Neural progenitor cell (in vitro differentiated cells): ENCODE measurements at regions not wholly inside any gene's neighbourhood (a gene's known extent, or its start where the extent isn't known, plus 50 kb on each side); places are given as distances from the start of the nearest gene placed in this dataset.

ENCODE experiments used
- DNase-seq: peaks from one replicate; pipeline ENCODE4 v3.0.0-alpha.2; 2016; ENCODE audit warnings: low spot score
- H2AFZ ChIP-seq: fragments of 200-600 bp; sonication (generic); replicated peaks from 2 replicates; pipeline ENCODE4 v1.6.1; 2016; ENCODE audit warnings: antibody characterized with exemption
- H3F3A ChIP-seq: fragments of 200-600 bp; sonication (generic); 2 replicates; pipeline ENCODE4 v1.6.1; 2016; ENCODE audit warnings: antibody characterized with exemption, low read depth
- H3K27ac ChIP-seq: fragments of 200-600 bp; sonication (generic); 2 replicates; pipeline ENCODE4 v1.5.1; 2016; ENCODE audit warnings: mild to moderate bottlenecking
- H3K27me3 ChIP-seq: fragments of 200-600 bp; sonication (generic); 2 replicates; pipeline ENCODE4 v1.6.1; 2016; ENCODE audit warnings: mild to moderate bottlenecking, moderate library complexity
- H3K36me3 ChIP-seq: fragments of 200-600 bp; sonication (generic); 2 replicates; pipeline ENCODE4 v1.5.1; 2016
- H3K4me1 ChIP-seq: fragments of 200-600 bp; sonication (generic); 2 replicates; pipeline ENCODE4 v1.6.1; 2016; ENCODE audit warnings: mixed run types
- H3K4me2 ChIP-seq: fragments of 200-600 bp; sonication (generic); 2 replicates; pipeline ENCODE4 v1.6.1; 2016
- H3K4me3 ChIP-seq: fragments of 200-600 bp; sonication (generic); 2 replicates; pipeline ENCODE4 v1.5.1; 2016
- H3K79me2 ChIP-seq: fragments of 200-600 bp; sonication (generic); 2 replicates; pipeline ENCODE4 v1.6.1; 2016; ENCODE audit warnings: low read depth
- H3K9ac ChIP-seq: fragments of 200-600 bp; sonication (generic); 2 replicates; pipeline ENCODE4 v1.6.1; 2016
- H3K9me3 ChIP-seq: fragments of 200-600 bp; sonication (generic); 2 replicates; pipeline ENCODE4 v1.5.1; 2016; ENCODE audit warnings: low read depth
- H4K20me1 ChIP-seq: fragments of 200-600 bp; sonication (generic); 2 replicates; pipeline ENCODE4 v1.6.1; 2016; ENCODE audit warnings: low read depth
- H3K27ac Mint-ChIP-seq: 3 replicates; pipeline ENCODE4 v1.8.0; 2021; ENCODE audit warnings: mixed read lengths
- H3K27me3 Mint-ChIP-seq: 2 replicates; pipeline ENCODE4 v1.8.0; 2022; ENCODE audit warnings: low read depth, mild to moderate bottlenecking, inconsistent platforms, moderate library complexity, mixed read lengths; ENCODE audit not compliant: insufficient read depth
- H3K36me3 Mint-ChIP-seq: 3 replicates; pipeline ENCODE4 v1.8.0; 2021; ENCODE audit warnings: mixed read lengths
- H3K4me1 Mint-ChIP-seq: 3 replicates; pipeline ENCODE4 v1.8.0; 2021; ENCODE audit warnings: mixed read lengths
- H3K4me3 Mint-ChIP-seq: 3 replicates; pipeline ENCODE4 v1.8.0; 2021; ENCODE audit warnings: mild to moderate bottlenecking, moderate library complexity, mixed read lengths
- H3K9me3 Mint-ChIP-seq: 3 replicates; pipeline ENCODE4 v1.8.0; 2020; ENCODE audit warnings: mixed read lengths
- EZH2 ChIP-seq: fragments of 200-600 bp; sonication (generic); IDR thresholded peaks from 2 replicates; pipeline ENCODE4 v1.6.1; 2017; ENCODE audit warnings: antibody characterized with exemption, mild to moderate bottlenecking, moderate library complexity
- EZH2phosphoT487 ChIP-seq: fragments of 200-600 bp; sonication (generic); IDR thresholded peaks from 2 replicates; pipeline ENCODE4 v1.6.1; 2017; ENCODE audit warnings: antibody characterized with exemption
- TF ChIP-seq, protein P1 (sequence below): fragments of 200-600 bp; sonication (generic); IDR thresholded peaks from 2 replicates; pipeline ENCODE4 v1.5.1; 2017; ENCODE audit warnings: antibody characterized with exemption, mild to moderate bottlenecking

DNA sequence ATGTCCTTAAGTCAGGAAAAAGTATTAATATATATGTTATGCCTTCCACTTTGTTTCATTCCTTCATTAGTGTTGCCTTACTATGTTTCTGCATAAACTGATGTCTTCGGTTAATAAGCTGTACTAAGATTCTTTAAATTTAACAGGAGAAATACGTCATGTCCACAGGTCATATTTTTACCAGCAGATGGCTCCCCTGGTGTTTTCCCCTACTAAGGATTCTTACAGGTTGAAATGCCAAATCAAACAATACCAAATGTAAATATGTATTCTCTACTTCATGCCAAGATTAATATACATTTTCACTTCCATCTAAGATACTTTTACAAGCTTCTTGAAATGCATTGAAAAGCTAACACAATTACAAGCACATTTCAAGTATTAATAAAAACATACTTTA, 1602.1 kb downstream of the SI start:
- no peaks in the 10 kb centered on the region for H3K9me3 Mint-ChIP-seq

GRCh38 chr3:163474766-163475165, 1603.5 kb downstream of the SI start:
- Histone ChIP-seq H3K4me1 (no peaks in the 10 kb centered on the region), H3K4me3 (no peak overlapping the region), H2AFZ (no peak overlapping the region), H3K36me3 (no peaks in the 10 kb centered on the region), H3K27ac (no peak overlapping the region), H3K4me2 (no peak overlapping the region), H3K79me2 (no peaks in the 10 kb centered on the region), H3F3A (no peaks in the 10 kb centered on the region), H3K27me3 (no peaks in the 10 kb centered on the region), H3K9ac (no peak overlapping the region), H4K20me1 (no peaks in the 10 kb centered on the region), H3K9me3 (no peaks in the 10 kb centered on the region)
- H3K9me3 Mint-ChIP-seq = no peaks in the 10 kb centered on the region
- no peak overlapping the region for H3K4me3 Mint-ChIP-seq
- no peak overlapping the region for H3K27ac Mint-ChIP-seq
- no peaks in the 10 kb centered on the region for H3K27me3 Mint-ChIP-seq
- DNase-seq = no peak
- H3K4me1 Mint-ChIP-seq = no peaks in the 10 kb centered on the region
- no peak for TF ChIP-seq EZH2
- TF ChIP-seq, protein P1, sequence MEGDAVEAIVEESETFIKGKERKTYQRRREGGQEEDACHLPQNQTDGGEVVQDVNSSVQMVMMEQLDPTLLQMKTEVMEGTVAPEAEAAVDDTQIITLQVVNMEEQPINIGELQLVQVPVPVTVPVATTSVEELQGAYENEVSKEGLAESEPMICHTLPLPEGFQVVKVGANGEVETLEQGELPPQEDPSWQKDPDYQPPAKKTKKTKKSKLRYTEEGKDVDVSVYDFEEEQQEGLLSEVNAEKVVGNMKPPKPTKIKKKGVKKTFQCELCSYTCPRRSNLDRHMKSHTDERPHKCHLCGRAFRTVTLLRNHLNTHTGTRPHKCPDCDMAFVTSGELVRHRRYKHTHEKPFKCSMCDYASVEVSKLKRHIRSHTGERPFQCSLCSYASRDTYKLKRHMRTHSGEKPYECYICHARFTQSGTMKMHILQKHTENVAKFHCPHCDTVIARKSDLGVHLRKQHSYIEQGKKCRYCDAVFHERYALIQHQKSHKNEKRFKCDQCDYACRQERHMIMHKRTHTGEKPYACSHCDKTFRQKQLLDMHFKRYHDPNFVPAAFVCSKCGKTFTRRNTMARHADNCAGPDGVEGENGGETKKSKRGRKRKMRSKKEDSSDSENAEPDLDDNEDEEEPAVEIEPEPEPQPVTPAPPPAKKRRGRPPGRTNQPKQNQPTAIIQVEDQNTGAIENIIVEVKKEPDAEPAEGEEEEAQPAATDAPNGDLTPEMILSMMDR = no peak
- TF ChIP-seq EZH2phosphoT487 = no peak
- H3K36me3 Mint-ChIP-seq = no peaks in the 10 kb centered on the region

More for the DNA sequence above, 1602.1 kb downstream of the SI start:
- Histone ChIP-seq H3F3A (no peaks in the 10 kb centered on the region), H3K9me3 (no peaks in the 10 kb centered on the region), H4K20me1 (no peaks in the 10 kb centered on the region), H3K4me1 (no peaks in the 10 kb centered on the region), H2AFZ (no peak overlapping the region), H3K4me3 (no peak overlapping the region), H3K36me3 (no peaks in the 10 kb centered on the region), H3K79me2 (no peaks in the 10 kb centered on the region), H3K27me3 (no peaks in the 10 kb centered on the region), H3K27ac (no peak overlapping the region), H3K9ac (no peak overlapping the region), H3K4me2 (no peak overlapping the region)
- Mint-ChIP-seq H3K27ac (no peak overlapping the region), H3K4me1 (no peaks in the 10 kb centered on the region), H3K36me3 (no peaks in the 10 kb centered on the region), H3K4me3 (no peak overlapping the region), H3K27me3 (no peaks in the 10 kb centered on the region)
- no peak for TF ChIP-seq EZH2
- no peak for TF ChIP-seq EZH2phosphoT487
- TF ChIP-seq, protein P1 = peak; percentile 24
- DNase-seq = no peak

- Histone ChIP-seq H3K79me2 (no peaks in the 10 kb centered on the region), H3K9ac (no peak overlapping the region), H3K4me2 (no peak overlapping the region), H3K27me3 (no peaks in the 10 kb centered on the region), H3F3A (no peaks in the 10 kb centered on the region), H3K27ac (no peak overlapping the region), H3K4me3 (no peak overlapping the region), H3K36me3 (no peaks in the 10 kb centered on the region), H3K4me1 (no peaks in the 10 kb centered on the region), H3K9me3 (no peaks in the 10 kb centered on the region), H4K20me1 (no peaks in the 10 kb centered on the region), H2AFZ (no peak overlapping the region)
- no peak overlapping the region for H3K4me3 Mint-ChIP-seq
- peaks cover 3% of the 10 kb centered on the region for H3K9me3 Mint-ChIP-seq
- H3K27ac Mint-ChIP-seq = no peak overlapping the region
- H3K27me3 Mint-ChIP-seq = no peaks in the 10 kb centered on the region
- no peak for DNase-seq
- H3K4me1 Mint-ChIP-seq = no peaks in the 10 kb centered on the region
- H3K36me3 Mint-ChIP-seq = no peaks in the 10 kb centered on the region
- TF ChIP-seq EZH2phosphoT487 (no peak), EZH2 (no peak)
- TF ChIP-seq, protein P1 = no peak
Measured at GRCh38 chr3:163468531-163469335, 1609.6 kb downstream of the SI start.
